MCF 10A (cell line): ENCODE measurements at regions not wholly inside any gene's neighbourhood (a gene's known extent, or its start where the extent isn't known, plus 50 kb on each side); places are given as distances from the start of the nearest gene placed in this dataset.

Source experiments
- BruUV-seq: library from RNA; stranded (reverse); fragments of 400-500 nt; replicated peaks from 2 replicates; lab custom pipeline; 2021; lab: Mats Ljungman, UMichigan
- CTCF ChIA-PET: fragments of 300-600 bp; sonication (Branson Sonifier 250); formaldehyde crosslinking; extraction: SDS; loops from one replicate; lab custom pipeline; 2021; ENCODE audit warnings: antibody characterized with exemption, inconsistent platforms; lab: Yijun Ruan, JAX
- POLR2A ChIA-PET: fragments of 300-600, 350-650 bp; sonication (Branson Sonifier 250); formaldehyde crosslinking; extraction: SDS; loops from one replicate; lab custom pipeline; 2020; ENCODE audit warnings: antibody characterized with exemption, inconsistent platforms; lab: Yijun Ruan, JAX
- DNase-seq: peaks from one replicate; pipeline ENCODE4 v3.0.0-alpha.2; 2018; ENCODE audit not compliant: unreplicated experiment
- H3K27ac Mint-ChIP-seq: one replicate; pipeline ENCODE4 v1.8.0; 2022; ENCODE audit warnings: mild to moderate bottlenecking, low read depth, mixed read lengths; ENCODE audit not compliant: unreplicated experiment
- H3K27me3 Mint-ChIP-seq: one replicate; pipeline ENCODE4 v1.8.0; 2022; ENCODE audit warnings: mixed read lengths; ENCODE audit not compliant: insufficient read depth, unreplicated experiment
- H3K36me3 Mint-ChIP-seq: one replicate; pipeline ENCODE4 v1.8.0; 2022; ENCODE audit warnings: mild to moderate bottlenecking, moderate library complexity, mixed read lengths; ENCODE audit not compliant: insufficient read depth, unreplicated experiment
- H3K4me1 Mint-ChIP-seq: one replicate; pipeline ENCODE4 v1.8.0; 2022; ENCODE audit warnings: mixed read lengths; ENCODE audit not compliant: insufficient read depth, unreplicated experiment
- H3K4me3 Mint-ChIP-seq: one replicate; pipeline ENCODE4 v1.8.0; 2022; ENCODE audit warnings: mild to moderate bottlenecking, moderate library complexity, mixed read lengths; ENCODE audit not compliant: unreplicated experiment
- H3K9me3 Mint-ChIP-seq: one replicate; pipeline ENCODE4 v1.8.0; 2022; ENCODE audit warnings: mixed read lengths; ENCODE audit not compliant: unreplicated experiment
- CTCF ChIP-seq: fragments of 200-600 bp; IDR thresholded peaks from one replicate; pipeline ENCODE4 v1.8.0; 2022; ENCODE audit warnings: antibody characterized with exemption, mild to moderate bottlenecking; ENCODE audit not compliant: unreplicated experiment
- intact Hi-C: fragments of 100-400 bp; cut with micrococcal nuclease; formaldehyde crosslinking; loops from 2 replicates; pipeline ENCODE4 v1.14.1; 2022

DNA sequence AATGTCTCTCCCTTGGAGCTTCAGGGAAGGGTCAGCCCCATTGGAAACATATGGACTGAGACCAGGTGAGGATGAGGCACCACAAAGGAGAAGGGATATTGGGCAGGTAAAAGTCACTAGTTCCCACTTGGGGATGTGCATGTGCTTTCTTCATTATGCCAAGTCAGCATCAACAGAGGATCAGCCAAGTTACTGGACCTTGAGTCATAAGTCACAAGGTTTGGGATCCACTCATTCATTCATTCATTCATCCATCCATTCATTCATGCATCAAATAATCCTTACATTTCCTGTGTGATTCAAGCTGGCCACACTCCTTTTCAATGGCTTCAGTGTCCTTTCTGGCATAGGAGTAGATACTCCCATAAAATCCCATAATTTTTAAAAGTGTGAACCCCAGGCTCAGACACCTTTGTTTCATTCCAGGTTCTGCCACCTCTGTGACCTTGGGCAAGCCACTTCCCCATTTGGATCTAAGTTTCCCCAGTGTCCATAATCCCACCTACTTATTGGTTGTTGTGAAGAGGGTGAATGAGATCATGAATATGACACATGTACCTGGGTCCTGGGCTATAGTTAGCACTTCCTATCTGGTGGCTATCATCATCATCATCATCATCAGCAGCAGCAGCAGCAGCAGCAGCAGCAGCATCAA is 162.1 kb upstream of the LHX5 start:
- H3K4me3 Mint-ChIP-seq, result no peak overlapping the region
- H3K27me3 Mint-ChIP-seq, result peaks cover 31% of the 10 kb centered on the region
- POLR2A ChIA-PET, result no interaction called here
- no peak overlapping the region for H3K27ac Mint-ChIP-seq
- no peaks in the 10 kb centered on the region for H3K4me1 Mint-ChIP-seq
- intact Hi-C loops, result no loop called here
- CTCF ChIA-PET, result interaction anchor here (0.6 kb wide), 1 partner anchor 602 kb away, joined by 3 read pairs; no protein-coding TSS in a partner anchor
- DNase-seq, result no peak
- BruUV-seq, result no TSS peak
- TF ChIP-seq CTCF, result no peak
- H3K36me3 Mint-ChIP-seq, result no peaks in the 10 kb centered on the region
- H3K9me3 Mint-ChIP-seq, result peaks cover 11% of the 10 kb centered on the region

GRCh38 chr12:113630625-113631024 is 159.0 kb upstream of the LHX5 start:
- H3K9me3 Mint-ChIP-seq, result peaks cover 29% of the 10 kb centered on the region
- no peaks in the 10 kb centered on the region for H3K36me3 Mint-ChIP-seq
- BruUV-seq, result no TSS peak
- H3K4me3 Mint-ChIP-seq, result no peak overlapping the region
- CTCF ChIA-PET, result interaction anchor here (0.6 kb wide), 1 partner anchor 92 kb away, joined by 3 read pairs; no protein-coding TSS in a partner anchor
- POLR2A ChIA-PET, result no interaction called here
- intact Hi-C loops, result no loop called here
- peaks cover 13% of the 10 kb centered on the region for H3K27me3 Mint-ChIP-seq
- no peak for TF ChIP-seq CTCF
- DNase-seq, result no peak
- no peaks in the 10 kb centered on the region for H3K4me1 Mint-ChIP-seq
- no peak overlapping the region for H3K27ac Mint-ChIP-seq

GRCh38 chr12:113625499-113625898 is 153.8 kb upstream of the LHX5 start:
- H3K4me3 Mint-ChIP-seq, result no peak overlapping the region
- intact Hi-C loops, result no loop called here
- H3K27me3 Mint-ChIP-seq, result no peaks in the 10 kb centered on the region
- no peaks in the 10 kb centered on the region for H3K4me1 Mint-ChIP-seq
- ChIA-PET POLR2A (interaction anchor here (0.7 kb wide), 1 partner anchor 415 kb away, joined by 3 read pairs; no protein-coding TSS in a partner anchor), CTCF (interaction anchor here (0.6 to 0.7 kb wide), 2 partner anchors 66 to 242 kb away, joined by 4 read pairs; no protein-coding TSS in a partner anchor)
- no peak overlapping the region for H3K27ac Mint-ChIP-seq
- DNase-seq, result no peak
- H3K36me3 Mint-ChIP-seq, result no peaks in the 10 kb centered on the region
- no peak for TF ChIP-seq CTCF
- no TSS peak for BruUV-seq
- peaks cover 29% of the 10 kb centered on the region for H3K9me3 Mint-ChIP-seq

GRCh38 chr12:113622410-113622809 is 150.7 kb upstream of the LHX5 start:
- BruUV-seq, result no TSS peak
- Mint-ChIP-seq H3K4me3 (no peak overlapping the region), H3K36me3 (no peaks in the 10 kb centered on the region), H3K27ac (no peak overlapping the region), H3K4me1 (no peaks in the 10 kb centered on the region), H3K27me3 (peaks cover 7% of the 10 kb centered on the region), H3K9me3 (peaks cover 6% of the 10 kb centered on the region)
- ChIA-PET POLR2A (no interaction called here), CTCF (no interaction called here)
- no peak for DNase-seq
- TF ChIP-seq CTCF, result no peak
- intact Hi-C loops, result no loop called here
